ENCODE measurements at regions not wholly inside any gene's neighbourhood (a gene's known extent, or its start where the extent isn't known, plus 50 kb on each side); places are given as distances from the start of the nearest gene placed in this dataset.

DNA sequence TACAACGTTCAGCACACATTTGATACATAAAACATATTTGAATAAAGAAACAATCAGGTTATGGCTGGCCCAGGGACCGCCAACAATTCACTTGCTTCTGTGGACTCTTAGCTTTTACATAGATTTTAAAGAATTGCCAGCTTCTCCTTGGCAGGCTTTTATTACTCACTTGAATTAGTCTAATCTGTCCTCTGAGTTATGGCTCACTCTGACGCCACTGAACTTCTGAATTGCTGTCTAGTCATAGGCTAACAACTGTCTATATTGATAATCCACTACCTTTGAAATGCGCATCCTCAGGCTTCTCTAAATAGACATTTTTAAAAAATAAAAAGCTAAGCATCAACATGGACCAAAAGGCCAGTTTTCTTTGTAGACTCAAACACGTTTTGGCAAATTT is 317.4 kb upstream of the SGCD start:
- Histone ChIP-seq H3K79me2 (ENCODE audit: control insufficient read depth, insufficient read depth, low read length) (no peaks in the 10 kb centered on the region), H3K27ac (ENCODE audit: insufficient read depth, low read depth, low read length) (no peak overlapping the region), H3K27me3 (ENCODE audit: control insufficient read depth in 2 of 2, insufficient read depth in 2 of 2, low read length in 2 of 2) (no peaks in the 10 kb centered on the region), H3K4me3 (replicated peaks in 1 of 3; ENCODE audit: insufficient read depth in 1 of 3, low read depth in 1 of 3, low read length in 3 of 3) (no peak overlapping the region), H3K9me3 (replicated peaks; ENCODE audit: control insufficient read depth, insufficient read depth, low read length) (no peaks in the 10 kb centered on the region), H3K9ac (replicated peaks; ENCODE audit: extremely low read depth, insufficient read depth, low read length) (no peak overlapping the region), H3K9me1 (replicated peaks; ENCODE audit: control insufficient read depth, extremely low read depth, insufficient read depth, low read length) (no peaks in the 10 kb centered on the region), H3K4me2 (ENCODE audit: insufficient read depth, low read length) (no peak overlapping the region), H2AFZ (ENCODE audit: low read depth, low read length) (no peak overlapping the region), H3K36me3 (ENCODE audit: control insufficient read depth in 2 of 2, extremely low read depth in 1 of 2, insufficient read depth in 2 of 2, low read length in 2 of 2) (no peaks in the 10 kb centered on the region), H3K4me1 (ENCODE audit: control insufficient read depth, extremely low read depth, insufficient read depth, low read length) (no peaks in the 10 kb centered on the region), H4K20me1 (replicated peaks; ENCODE audit: control insufficient read depth, extremely low read depth, insufficient read depth, low read length) (no peaks in the 10 kb centered on the region)
- BruUV-seq (replicated peaks), result no TSS peak
- FAIRE-seq (no peak), DNase-seq (ENCODE audit: low read depth, low spot score) (no peak)
- dilution Hi-C loops (cut with MboI; ENCODE audit: extremely low pct_ligation_motif_present, low sequenced_read_pairs) (no loop called here), intact Hi-C loops (cut with micrococcal nuclease) (no loop called here)
- POLR2A ChIA-PET, result no interaction called here
- TF ChIP-seq GATA2 (IDR thresholded peaks at IDR 0.05; ENCODE audit: insufficient read depth, insufficient read length, low read depth, low read length) (no peak), FOS (IDR thresholded peaks at IDR 0.05; ENCODE audit: borderline replicate concordance, insufficient read depth, low read length) (no peak), EZH2 (IDR thresholded peaks at IDR 0.05; ENCODE audit: borderline replicate concordance, low read depth, low read length, severe bottlenecking) (no peak), JUN (IDR thresholded peaks at IDR 0.05; ENCODE audit: borderline replicate concordance, insufficient read depth, insufficient read length, low read depth) (no peak), MYC (IDR thresholded peaks at IDR 0.05; ENCODE audit: low read depth, low read length) (no peak), POLR2A (IDR thresholded peaks at IDR 0.05; ENCODE audit: low read depth, low read length) (no peak), POLR2AphosphoS5 (IDR thresholded peaks at IDR 0.05; ENCODE audit: insufficient read depth, low read depth, low read length) (no peak)
- TF ChIP-seq, protein P1, sequence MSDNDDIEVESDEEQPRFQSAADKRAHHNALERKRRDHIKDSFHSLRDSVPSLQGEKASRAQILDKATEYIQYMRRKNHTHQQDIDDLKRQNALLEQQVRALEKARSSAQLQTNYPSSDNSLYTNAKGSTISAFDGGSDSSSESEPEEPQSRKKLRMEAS (IDR thresholded peaks at IDR 0.05; ENCODE audit: insufficient read depth, insufficient read length), result no peak
- TF ChIP-seq, protein P2, sequence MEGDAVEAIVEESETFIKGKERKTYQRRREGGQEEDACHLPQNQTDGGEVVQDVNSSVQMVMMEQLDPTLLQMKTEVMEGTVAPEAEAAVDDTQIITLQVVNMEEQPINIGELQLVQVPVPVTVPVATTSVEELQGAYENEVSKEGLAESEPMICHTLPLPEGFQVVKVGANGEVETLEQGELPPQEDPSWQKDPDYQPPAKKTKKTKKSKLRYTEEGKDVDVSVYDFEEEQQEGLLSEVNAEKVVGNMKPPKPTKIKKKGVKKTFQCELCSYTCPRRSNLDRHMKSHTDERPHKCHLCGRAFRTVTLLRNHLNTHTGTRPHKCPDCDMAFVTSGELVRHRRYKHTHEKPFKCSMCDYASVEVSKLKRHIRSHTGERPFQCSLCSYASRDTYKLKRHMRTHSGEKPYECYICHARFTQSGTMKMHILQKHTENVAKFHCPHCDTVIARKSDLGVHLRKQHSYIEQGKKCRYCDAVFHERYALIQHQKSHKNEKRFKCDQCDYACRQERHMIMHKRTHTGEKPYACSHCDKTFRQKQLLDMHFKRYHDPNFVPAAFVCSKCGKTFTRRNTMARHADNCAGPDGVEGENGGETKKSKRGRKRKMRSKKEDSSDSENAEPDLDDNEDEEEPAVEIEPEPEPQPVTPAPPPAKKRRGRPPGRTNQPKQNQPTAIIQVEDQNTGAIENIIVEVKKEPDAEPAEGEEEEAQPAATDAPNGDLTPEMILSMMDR (IDR thresholded peaks at IDR 0.05; ENCODE audit: extremely low read depth in 1 of 2, insufficient read depth in 1 of 2, low read depth in 1 of 2, low read length in 2 of 2), result no peak
- CTCF ChIA-PET, result no interaction called here

All from endothelial cell of umbilical vein (primary cell).